H1 (cell line): ENCODE measurements at regions not wholly inside any gene's neighbourhood (a gene's known extent, or its start where the extent isn't known, plus 50 kb on each side); places are given as distances from the start of the nearest gene placed in this dataset.

Source experiments
- CTCF ChIA-PET: fragments of 300-600 bp; sonication (Branson Sonifier 250); formaldehyde crosslinking; loops from one replicate; lab custom pipeline; 2021; ENCODE audit not compliant: partially characterized antibody; lab: Charles Lee
- POLR2A ChIA-PET: fragments of 300-600 bp; sonication (Branson Sonifier 250); formaldehyde crosslinking; loops from one replicate; lab custom pipeline; 2021; ENCODE audit warnings: inconsistent platforms; ENCODE audit not compliant: partially characterized antibody; lab: Charles Lee
- DNase-seq, 2 experiments: peaks; one replicate each; pipeline versions ENCODE4 v3.0.0 to v3.0.0-alpha.2; 2010 to 2022; ENCODE audit warnings: low spot score in 2 of 2, low read depth in 1 of 2, mixed read lengths in 1 of 2
- FAIRE-seq: peaks from 2 replicates; lab custom pipeline; 2011; peaks lifted over from hg19 to GRCh38; lab: Jason Lieb, UNC
- H2AFZ ChIP-seq: 2 replicates; pipeline ENCODE4 v1.8.1; 2012; ENCODE audit warnings: low read length, inconsistent platforms
- H2AK5ac ChIP-seq: 2 replicates; pipeline ENCODE4 v1.6.1; 2013; ENCODE audit warnings: low read depth, low read length
- H2BK120ac ChIP-seq: replicated peaks from 2 replicates; pipeline ENCODE3; 2013; ENCODE audit warnings: low read depth, low read length, inconsistent platforms
- H2BK12ac ChIP-seq: 2 replicates; pipeline ENCODE4 v1.6.1; 2013; ENCODE audit warnings: low read depth, low read length
- H2BK15ac ChIP-seq: 2 replicates; pipeline ENCODE4 v1.6.1; 2013; ENCODE audit warnings: low read length
- H2BK20ac ChIP-seq: 2 replicates; pipeline ENCODE4 v1.6.1; 2013; ENCODE audit warnings: low read length
- H2BK5ac ChIP-seq: 2 replicates; pipeline ENCODE4 v1.6.1; 2013; ENCODE audit warnings: low read depth, low read length
- H3K14ac ChIP-seq: 2 replicates; pipeline ENCODE4 v1.6.1; 2013; ENCODE audit warnings: inconsistent platforms; ENCODE audit not compliant: insufficient read length
- H3K18ac ChIP-seq: 2 replicates; pipeline ENCODE4 v1.6.1; 2013; ENCODE audit warnings: low read length; ENCODE audit errors: extremely low read depth
- H3K23ac ChIP-seq: 2 replicates; pipeline ENCODE4 v1.6.1; 2013; ENCODE audit warnings: inconsistent platforms; ENCODE audit not compliant: insufficient read length
- H3K23me2 ChIP-seq: 2 replicates; pipeline ENCODE4 v1.6.1; 2013; ENCODE audit warnings: low read depth, low read length
- H3K27ac ChIP-seq: 2 replicates; pipeline ENCODE4 v1.6.1; 2011; ENCODE audit warnings: low read depth, low read length, inconsistent platforms
- H3K27me3 ChIP-seq, 4 experiments: replicated peaks in 1 of 4; 1 replicate in 1 of 4; 2 replicates in 3 of 4; pipeline versions ENCODE4 v1.6.1 to v1.8.1; 2011 to 2013; ENCODE audit warnings: low read length in 3 of 4, mild to moderate bottlenecking in 3 of 4, inconsistent platforms in 2 of 4, mixed read lengths in 2 of 4, moderate library complexity in 1 of 4; ENCODE audit not compliant: control insufficient read depth in 3 of 4, insufficient read depth in 3 of 4; ENCODE audit errors: extremely low read depth in 1 of 4
- H3K36me3 ChIP-seq, 4 experiments: 2 replicates each; pipeline versions ENCODE4 v1.6.1 to v1.8.1; 2011 to 2013; ENCODE audit warnings: mild to moderate bottlenecking in 4 of 4, low read length in 3 of 4, moderate library complexity in 2 of 4, control low read depth in 1 of 4, inconsistent platforms in 1 of 4; ENCODE audit not compliant: insufficient read depth in 4 of 4, control insufficient read depth in 2 of 4
- H3K4ac ChIP-seq: replicated peaks from 2 replicates; pipeline ENCODE3; 2013; ENCODE audit warnings: low read length, low read depth, mixed read lengths, inconsistent platforms; ENCODE audit not compliant: insufficient read length
- H3K4me1 ChIP-seq, 4 experiments: replicated peaks in 1 of 4; 1 replicate in 1 of 4; 2 replicates in 3 of 4; pipeline versions ENCODE4 v1.6.1 to v1.8.1; 2011 to 2013; ENCODE audit warnings: low read length in 3 of 4, inconsistent platforms in 2 of 4, mixed read lengths in 1 of 4; ENCODE audit not compliant: insufficient read depth in 4 of 4, control insufficient read depth in 3 of 4
- H3K4me2 ChIP-seq, 2 experiments: 2 replicates each; pipeline versions ENCODE4 v1.6.1 to v1.8.1; 2011 to 2013; ENCODE audit warnings: low read depth in 2 of 2, low read length in 2 of 2, control low read depth in 1 of 2, inconsistent platforms in 1 of 2, mild to moderate bottlenecking in 1 of 2; ENCODE audit not compliant: insufficient read depth in 1 of 2
- H3K4me3 ChIP-seq, 4 experiments: fragments of 200-600, 300-600 bp in 1 of 4; sonication (generic), shearing (Covaris generic), sonication (Bioruptor Twin) in 1 of 4; 2 replicates each; pipeline versions ENCODE4 v1.5.1 to v1.8.1; 2011 to 2016; ENCODE audit warnings: low read length in 4 of 4, low read depth in 3 of 4, control low read depth in 2 of 4, inconsistent platforms in 2 of 4, mild to moderate bottlenecking in 2 of 4, mixed read lengths in 1 of 4, moderate library complexity in 1 of 4; ENCODE audit not compliant: insufficient read depth in 2 of 4; ENCODE audit errors: extremely low read depth in 1 of 4
- H3K56ac ChIP-seq: replicated peaks from 2 replicates; pipeline ENCODE3; 2013; ENCODE audit warnings: low read depth, mild to moderate bottlenecking, mixed read lengths, low read length, inconsistent platforms; ENCODE audit not compliant: insufficient read length
- H3K79me1 ChIP-seq: 2 replicates; pipeline ENCODE4 v1.6.1; 2013; ENCODE audit warnings: low read depth, low read length, control low read depth
- H3K79me2 ChIP-seq, 2 experiments: 2 replicates each; pipeline versions ENCODE4 v1.6.1 to v1.8.1; 2012 to 2013; ENCODE audit warnings: low read length in 2 of 2, mild to moderate bottlenecking in 2 of 2, inconsistent platforms in 1 of 2; ENCODE audit not compliant: insufficient read depth in 2 of 2, control insufficient read depth in 1 of 2
- H3K9ac ChIP-seq, 4 experiments: replicated peaks in 1 of 4; 1 replicate in 1 of 4; 2 replicates in 3 of 4; pipeline versions ENCODE4 v1.6.1 to v1.8.1; 2011 to 2013; ENCODE audit warnings: low read depth in 3 of 4, low read length in 3 of 4, control low read depth in 2 of 4, mild to moderate bottlenecking in 2 of 4, moderate library complexity in 2 of 4, inconsistent platforms in 1 of 4; ENCODE audit errors: extremely low read depth in 1 of 4
- H3K9me3 ChIP-seq, 2 experiments: 2 replicates each; pipeline versions ENCODE4 v1.6.1 to v1.8.1; 2012 to 2013; ENCODE audit warnings: mild to moderate bottlenecking in 2 of 2, moderate library complexity in 2 of 2, control low read depth in 1 of 2, inconsistent platforms in 1 of 2, low read depth in 1 of 2, low read length in 1 of 2, mixed read lengths in 1 of 2; ENCODE audit not compliant: insufficient read depth in 2 of 2
- H4K20me1 ChIP-seq, 2 experiments: replicated peaks in 1 of 2; 2 replicates each; pipeline versions ENCODE3 to v1.8.1; 2011 to 2013; ENCODE audit warnings: inconsistent platforms in 2 of 2, low read length in 2 of 2, mild to moderate bottlenecking in 1 of 2; ENCODE audit not compliant: insufficient read depth in 2 of 2, control insufficient read depth in 1 of 2
- H4K5ac ChIP-seq: 2 replicates; pipeline ENCODE4 v1.6.1; 2013; ENCODE audit warnings: low read length, low read depth, mixed read lengths, inconsistent platforms; ENCODE audit not compliant: insufficient read length
- H4K8ac ChIP-seq: 2 replicates; pipeline ENCODE4 v1.8.0; 2013; ENCODE audit warnings: mild to moderate bottlenecking, moderate library complexity, low read length, inconsistent platforms; ENCODE audit not compliant: insufficient read depth; ENCODE audit errors: extremely low read depth
- H4K91ac ChIP-seq: replicated peaks from 2 replicates; pipeline ENCODE3; 2013; ENCODE audit warnings: low read length, mixed read lengths, inconsistent platforms; ENCODE audit not compliant: insufficient read length
- CEBPB ChIP-seq: IDR thresholded peaks from 2 replicates; pipeline ENCODE4 v1.6.1; 2012; ENCODE audit warnings: low read depth, low read length
- CHD2 ChIP-seq: IDR thresholded peaks from 2 replicates; pipeline ENCODE4 v1.6.1; 2012; ENCODE audit warnings: low read length, improper control_type of control experiment
- CREB1 ChIP-seq: IDR thresholded peaks from 2 replicates; pipeline ENCODE4 v1.6.1; 2012; ENCODE audit warnings: inconsistent platforms
- EP300 ChIP-seq, 2 experiments: IDR thresholded peaks; 1 replicate in 1 of 2; 2 replicates in 1 of 2; pipeline ENCODE4 v1.6.1; 2011 to 2012; ENCODE audit warnings: low read depth in 2 of 2, low read length in 2 of 2, mild to moderate bottlenecking in 2 of 2, borderline replicate concordance in 1 of 2, inconsistent platforms in 1 of 2, moderate library complexity in 1 of 2
- GABPA ChIP-seq: IDR thresholded peaks from 2 replicates; pipeline ENCODE4 v1.6.1; 2011; ENCODE audit warnings: mild to moderate bottlenecking, low read length, moderate library complexity, borderline replicate concordance; ENCODE audit not compliant: insufficient read depth
- HDAC6 ChIP-seq: IDR thresholded peaks from one replicate; pipeline ENCODE4 v1.7.1; 2012; ENCODE audit warnings: low read depth, mild to moderate bottlenecking, inconsistent platforms, low read length, moderate library complexity
- KDM1A ChIP-seq: fragments of 200-600, 300-600 bp; sonication (generic); IDR thresholded peaks from 2 replicates; pipeline ENCODE4 v1.7.1; 2016; ENCODE audit warnings: mild to moderate bottlenecking, low read length, borderline replicate concordance
- POLR2A ChIP-seq, 2 experiments: IDR thresholded peaks; 1 replicate in 1 of 2; 2 replicates in 1 of 2; pipeline ENCODE4 v1.6.1; 2011; ENCODE audit warnings: low read depth in 2 of 2, low read length in 2 of 2, mild to moderate bottlenecking in 2 of 2; ENCODE audit errors: control extremely low read depth in 1 of 2
- POU5F1 ChIP-seq: IDR thresholded peaks from 2 replicates; pipeline ENCODE4 v1.6.1; 2011; ENCODE audit warnings: low read depth, mild to moderate bottlenecking, low read length, moderate library complexity
- RXRA ChIP-seq: IDR thresholded peaks from 2 replicates; pipeline ENCODE4 v1.6.1; 2011; ENCODE audit warnings: low read depth, mild to moderate bottlenecking, low read length, moderate library complexity; ENCODE audit not compliant: insufficient read depth
- SP1 ChIP-seq: IDR thresholded peaks from 2 replicates; pipeline ENCODE4 v1.6.1; 2011; ENCODE audit warnings: low read depth, low read length
- YY1 ChIP-seq: IDR thresholded peaks from 2 replicates; pipeline ENCODE4 v1.6.1; 2011; ENCODE audit warnings: low read depth, mild to moderate bottlenecking, low read length
- ZNF274 ChIP-seq: IDR thresholded peaks from 2 replicates; pipeline ENCODE4 v1.7.0; 2012; ENCODE audit warnings: low read length, borderline replicate concordance; ENCODE audit errors: extremely low read depth
- WGBS, 2 experiments: shearing (Covaris generic) in 1 of 2; methylation state at CpG; one replicate each; pipeline versions ENCODE4 v1.1.6 to v1.1.7; 2013 to 2015; ENCODE audit warnings: low lambda C conversion rate in 2 of 2, mixed read lengths in 2 of 2, inconsistent platforms in 1 of 2, low coverage in 1 of 2, missing lambda C conversion rate in 1 of 2; ENCODE audit not compliant: insufficient replicate concordance in 2 of 2, insufficient coverage in 1 of 2, insufficient read length in 1 of 2; ENCODE audit errors: extremely low coverage in 1 of 2, missing lambda C conversion rate in 1 of 2; 5-methylcytosine and 5-hydroxymethylcytosine counted together
- TF ChIP-seq, protein P1 (sequence below), 3 experiments: IDR thresholded peaks; 1 replicate in 2 of 3; 2 replicates in 1 of 3; pipeline versions ENCODE4 v1.5.1 to v1.6.1; 2011; ENCODE audit warnings: low read length in 3 of 3, mild to moderate bottlenecking in 3 of 3, inconsistent platforms in 2 of 3, low read depth in 1 of 3, moderate library complexity in 1 of 3; ENCODE audit not compliant: insufficient read depth in 1 of 3; ENCODE audit errors: control extremely low read depth in 1 of 3

DNA sequence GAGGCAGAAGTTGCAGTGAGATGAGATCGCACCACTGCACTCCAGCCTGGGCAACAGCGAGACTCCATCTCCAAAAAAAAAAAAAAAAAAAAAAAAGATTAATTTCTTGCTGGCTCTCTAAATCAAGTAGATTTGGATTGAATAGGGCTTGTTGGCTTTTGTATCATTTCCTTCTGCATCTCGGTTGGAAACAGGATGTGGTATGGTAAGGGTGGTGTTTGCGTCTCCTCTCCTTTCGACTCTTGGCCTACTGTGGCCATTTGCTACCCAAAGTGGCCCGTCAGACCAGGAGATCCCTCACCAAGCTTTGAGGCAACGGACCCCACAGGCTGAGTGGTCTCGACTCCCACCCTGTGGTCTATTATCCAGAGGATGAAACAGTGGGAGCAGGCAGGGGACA lies 168.0 kb upstream of the IRX3 start:
- H3K9me3 ChIP-seq = no peaks in the 10 kb centered on the region
- WGBS, 2 experiments = 86% methylated on average over 7 of the region's 8 CpGs; no CpG with 5 or more reads in 1 of the 2 experiments
- no peaks in the 10 kb centered on the region for H3K36me3 ChIP-seq
- H2BK5ac ChIP-seq = no peak overlapping the region
- H3K79me1 ChIP-seq = no peaks in the 10 kb centered on the region
- no peak overlapping the region for H4K5ac ChIP-seq
- no peak overlapping the region for H3K56ac ChIP-seq
- no peak overlapping the region for H4K8ac ChIP-seq
- no peak overlapping the region for H3K23ac ChIP-seq
- no peak overlapping the region for H2BK12ac ChIP-seq
- no peaks in the 10 kb centered on the region; a peak in 1 of 7 replicates for H3K4me1 ChIP-seq
- H2BK120ac ChIP-seq = no peak overlapping the region
- no peak overlapping the region for H2AFZ ChIP-seq
- H4K91ac ChIP-seq = no peak overlapping the region
- CTCF ChIA-PET = interaction anchor here (0.6 to 1.0 kb wide), 2 partner anchors 28 to 619 kb away, joined by 3 to 6 read pairs; no protein-coding TSS in a partner anchor
- H3K27me3 ChIP-seq = no peaks in the 10 kb centered on the region
- H3K23me2 ChIP-seq = no peaks in the 10 kb centered on the region
- H2BK20ac ChIP-seq = no peak overlapping the region
- H4K20me1 ChIP-seq = no peaks in the 10 kb centered on the region
- DNase-seq (no peak), FAIRE-seq (no peak)
- no peak overlapping the region for H3K9ac ChIP-seq
- H3K27ac ChIP-seq = no peak overlapping the region
- H3K4ac ChIP-seq = no peak overlapping the region
- H2AK5ac ChIP-seq = no peak overlapping the region
- no peak overlapping the region for H3K4me3 ChIP-seq
- H2BK15ac ChIP-seq = no peak overlapping the region
- no peak overlapping the region for H3K18ac ChIP-seq
- no peak overlapping the region for H3K4me2 ChIP-seq
- H3K14ac ChIP-seq = no peak overlapping the region
- H3K79me2 ChIP-seq = no peaks in the 10 kb centered on the region
- POLR2A ChIA-PET = no interaction called here
- TF ChIP-seq RXRA (no peak), POU5F1 (no peak), CEBPB (no peak), HDAC6 (no peak), CHD2 (no peak), YY1 (no peak), GABPA (no peak), EP300 (IDR thresholded peaks at IDR 0.05; ENCODE audit: borderline replicate concordance in 1 of 2, low read depth in 2 of 2, low read length in 2 of 2) (no peak), SP1 (no peak), ZNF274 (no peak), POLR2A (IDR thresholded peaks at IDR 0.05; ENCODE audit: control extremely low read depth in 1 of 2, low read depth in 2 of 2, low read length in 2 of 2) (no peak), KDM1A (no peak), CREB1 (no peak)
- TF ChIP-seq, protein P1, sequence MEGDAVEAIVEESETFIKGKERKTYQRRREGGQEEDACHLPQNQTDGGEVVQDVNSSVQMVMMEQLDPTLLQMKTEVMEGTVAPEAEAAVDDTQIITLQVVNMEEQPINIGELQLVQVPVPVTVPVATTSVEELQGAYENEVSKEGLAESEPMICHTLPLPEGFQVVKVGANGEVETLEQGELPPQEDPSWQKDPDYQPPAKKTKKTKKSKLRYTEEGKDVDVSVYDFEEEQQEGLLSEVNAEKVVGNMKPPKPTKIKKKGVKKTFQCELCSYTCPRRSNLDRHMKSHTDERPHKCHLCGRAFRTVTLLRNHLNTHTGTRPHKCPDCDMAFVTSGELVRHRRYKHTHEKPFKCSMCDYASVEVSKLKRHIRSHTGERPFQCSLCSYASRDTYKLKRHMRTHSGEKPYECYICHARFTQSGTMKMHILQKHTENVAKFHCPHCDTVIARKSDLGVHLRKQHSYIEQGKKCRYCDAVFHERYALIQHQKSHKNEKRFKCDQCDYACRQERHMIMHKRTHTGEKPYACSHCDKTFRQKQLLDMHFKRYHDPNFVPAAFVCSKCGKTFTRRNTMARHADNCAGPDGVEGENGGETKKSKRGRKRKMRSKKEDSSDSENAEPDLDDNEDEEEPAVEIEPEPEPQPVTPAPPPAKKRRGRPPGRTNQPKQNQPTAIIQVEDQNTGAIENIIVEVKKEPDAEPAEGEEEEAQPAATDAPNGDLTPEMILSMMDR (IDR thresholded peaks at IDR 0.05; ENCODE audit: control extremely low read depth in 1 of 3, insufficient read depth in 1 of 3, low read depth in 1 of 3, low read length in 3 of 3) = no peak
